ENCODE measurements at regions not wholly inside any gene's neighbourhood (a gene's known extent, or its start where the extent isn't known, plus 50 kb on each side); places are given as distances from the start of the nearest gene placed in this dataset.

DNA sequence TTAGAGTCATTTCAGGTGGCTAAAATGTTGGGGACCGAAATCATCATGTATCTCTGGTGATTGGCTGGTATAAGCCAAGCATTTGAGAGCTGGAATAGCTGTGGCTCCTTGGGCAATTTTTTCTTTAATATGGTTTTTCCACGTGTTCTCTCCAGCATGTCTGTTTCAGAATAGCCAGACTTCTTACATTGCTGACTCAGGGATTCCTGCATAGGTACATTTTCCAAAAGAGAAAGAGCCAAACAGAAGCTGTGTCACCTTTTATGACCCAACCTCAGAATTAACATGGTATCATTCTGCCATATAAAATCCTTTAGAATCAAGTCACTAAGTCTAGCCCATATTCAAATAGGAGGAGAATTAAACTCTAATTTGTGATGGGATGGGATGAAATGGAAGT lies 74.8 kb upstream of the TSLP start:
- 32% methylated on average over 2 of the region's 2 CpGs for WGBS (ENCODE audit: low lambda C conversion rate)
- H3K27ac ChIP-seq (ENCODE audit: low read depth in 2 of 2, low read length in 1 of 2) = no peak overlapping the region
- POLR2A ChIA-PET = no interaction called here
- no peaks in the 10 kb centered on the region for H3K36me3 ChIP-seq (replicated peaks in 1 of 2; ENCODE audit: control insufficient read depth in 1 of 2, insufficient read depth in 2 of 2, low read length in 1 of 2)
- H3K4me1 ChIP-seq (ENCODE audit: control insufficient read depth in 1 of 2, insufficient read depth in 2 of 2, low read depth in 1 of 2, low read length in 1 of 2) = no peaks in the 10 kb centered on the region
- no peak overlapping the region for H2AFZ ChIP-seq (ENCODE audit: low read depth)
- H3K4me2 ChIP-seq = no peak overlapping the region
- H3F3A ChIP-seq (replicated peaks; ENCODE audit: insufficient read depth) = no peaks in the 10 kb centered on the region
- no peak for TF ChIP-seq RAD21 (IDR thresholded peaks at IDR 0.05; ENCODE audit: low read length)
- no peak for TF ChIP-seq TEAD4 (IDR thresholded peaks at IDR 0.05; ENCODE audit: borderline replicate concordance, insufficient read depth)
- TF ChIP-seq TAF1 (IDR thresholded peaks at IDR 0.05; ENCODE audit: borderline replicate concordance, low read depth, low read length) = no peak
- TF ChIP-seq ELF1 (IDR thresholded peaks at IDR 0.05) = no peak
- TF ChIP-seq EP300 (IDR thresholded peaks at IDR 0.05; ENCODE audit: borderline replicate concordance in 1 of 2, low read depth in 1 of 2, low read length in 1 of 2) = no peak
- no peak for TF ChIP-seq MXI1 (IDR thresholded peaks at IDR 0.05; ENCODE audit: low read depth, low read length)
- no peak for TF ChIP-seq GABPA (IDR thresholded peaks at IDR 0.05; ENCODE audit: low read depth)
- no peak for TF ChIP-seq FOXM1 (IDR thresholded peaks at IDR 0.05; ENCODE audit: low read depth)
- no peak for TF ChIP-seq RCOR1 (IDR thresholded peaks at IDR 0.05; ENCODE audit: low read length)
- no peak for TF ChIP-seq RXRA (IDR thresholded peaks at IDR 0.05; ENCODE audit: borderline replicate concordance, low read depth)
- TF ChIP-seq, protein P1, sequence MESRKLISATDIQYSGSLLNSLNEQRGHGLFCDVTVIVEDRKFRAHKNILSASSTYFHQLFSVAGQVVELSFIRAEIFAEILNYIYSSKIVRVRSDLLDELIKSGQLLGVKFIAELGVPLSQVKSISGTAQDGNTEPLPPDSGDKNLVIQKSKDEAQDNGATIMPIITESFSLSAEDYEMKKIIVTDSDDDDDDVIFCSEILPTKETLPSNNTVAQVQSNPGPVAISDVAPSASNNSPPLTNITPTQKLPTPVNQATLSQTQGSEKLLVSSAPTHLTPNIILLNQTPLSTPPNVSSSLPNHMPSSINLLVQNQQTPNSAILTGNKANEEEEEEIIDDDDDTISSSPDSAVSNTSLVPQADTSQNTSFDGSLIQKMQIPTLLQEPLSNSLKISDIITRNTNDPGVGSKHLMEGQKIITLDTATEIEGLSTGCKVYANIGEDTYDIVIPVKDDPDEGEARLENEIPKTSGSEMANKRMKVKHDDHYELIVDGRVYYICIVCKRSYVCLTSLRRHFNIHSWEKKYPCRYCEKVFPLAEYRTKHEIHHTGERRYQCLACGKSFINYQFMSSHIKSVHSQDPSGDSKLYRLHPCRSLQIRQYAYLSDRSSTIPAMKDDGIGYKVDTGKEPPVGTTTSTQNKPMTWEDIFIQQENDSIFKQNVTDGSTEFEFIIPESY (IDR thresholded peaks at IDR 0.05; ENCODE audit: borderline replicate concordance, low read depth) = no peak
- TF ChIP-seq SMC3 (IDR thresholded peaks at IDR 0.05; ENCODE audit: low read depth, low read length) = no peak
- TF ChIP-seq GATA2 (CRISPR knock-in tag; IDR thresholded peaks at IDR 0.05) = no peak
- TF ChIP-seq, protein P2, sequence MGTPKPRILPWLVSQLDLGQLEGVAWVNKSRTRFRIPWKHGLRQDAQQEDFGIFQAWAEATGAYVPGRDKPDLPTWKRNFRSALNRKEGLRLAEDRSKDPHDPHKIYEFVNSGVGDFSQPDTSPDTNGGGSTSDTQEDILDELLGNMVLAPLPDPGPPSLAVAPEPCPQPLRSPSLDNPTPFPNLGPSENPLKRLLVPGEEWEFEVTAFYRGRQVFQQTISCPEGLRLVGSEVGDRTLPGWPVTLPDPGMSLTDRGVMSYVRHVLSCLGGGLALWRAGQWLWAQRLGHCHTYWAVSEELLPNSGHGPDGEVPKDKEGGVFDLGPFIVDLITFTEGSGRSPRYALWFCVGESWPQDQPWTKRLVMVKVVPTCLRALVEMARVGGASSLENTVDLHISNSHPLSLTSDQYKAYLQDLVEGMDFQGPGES (IDR thresholded peaks at IDR 0.05; ENCODE audit: low read depth, low read length) = no peak
- no peak for TF ChIP-seq JUND (IDR thresholded peaks at IDR 0.05)
- TF ChIP-seq FOXJ3 (CRISPR knock-in tag; IDR thresholded peaks at IDR 0.05) = no peak
- TF ChIP-seq POLR2AphosphoS5 (IDR thresholded peaks at IDR 0.05; ENCODE audit: low read depth, low read length) = no peak
- TF ChIP-seq YY1 (IDR thresholded peaks at IDR 0.05; ENCODE audit: low read depth) = no peak
- no peak for DNase-seq
- H3K9me3 ChIP-seq = no peaks in the 10 kb centered on the region
- H3K4me3 ChIP-seq (ENCODE audit: low read depth in 2 of 2, low read length in 1 of 2) = no peak overlapping the region
- H4K20me1 ChIP-seq (ENCODE audit: insufficient read depth) = no peaks in the 10 kb centered on the region
- CTCF ChIA-PET = no interaction called here
- H3K9me2 ChIP-seq = no peaks in the 10 kb centered on the region
- no peaks in the 10 kb centered on the region for H3K79me2 ChIP-seq (ENCODE audit: insufficient read depth)
- H3K27me3 ChIP-seq (ENCODE audit: insufficient read depth) = no peaks in the 10 kb centered on the region
- H3K9ac ChIP-seq = no peak overlapping the region

DNA sequence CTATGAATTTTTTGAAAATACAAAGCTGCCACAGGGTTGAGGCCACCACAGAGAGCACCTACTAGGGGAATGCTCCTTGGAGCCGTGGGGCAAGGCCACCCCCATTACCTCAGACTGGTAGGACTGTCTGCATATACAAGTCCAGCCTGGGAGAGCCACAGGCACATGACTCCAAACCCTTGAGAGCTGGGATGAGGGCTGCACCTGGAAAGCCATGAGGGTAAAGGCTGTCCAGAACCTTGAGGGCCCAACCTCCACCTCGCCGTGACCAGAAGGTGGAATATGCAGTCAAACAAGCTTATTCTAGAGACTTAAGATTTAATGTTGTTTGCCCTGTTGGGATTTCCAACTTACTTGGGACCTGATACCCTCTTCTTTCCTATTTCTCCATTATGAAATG lies 69.5 kb upstream of the TSLP start:
- Histone ChIP-seq H3K4me2 (no peak overlapping the region), H2AFZ (ENCODE audit: low read depth) (no peak overlapping the region), H3K4me1 (ENCODE audit: control insufficient read depth in 1 of 2, insufficient read depth in 2 of 2, low read depth in 1 of 2, low read length in 1 of 2) (no peaks in the 10 kb centered on the region), H4K20me1 (ENCODE audit: insufficient read depth) (no peaks in the 10 kb centered on the region), H3K9me2 (no peaks in the 10 kb centered on the region), H3K79me2 (ENCODE audit: insufficient read depth) (no peaks in the 10 kb centered on the region), H3K4me3 (ENCODE audit: low read depth in 2 of 2, low read length in 1 of 2) (no peak overlapping the region), H3K9me3 (no peaks in the 10 kb centered on the region), H3F3A (replicated peaks; ENCODE audit: insufficient read depth) (peaks cover 11% of the 10 kb centered on the region), H3K27me3 (ENCODE audit: insufficient read depth) (no peaks in the 10 kb centered on the region), H3K36me3 (replicated peaks in 1 of 2; ENCODE audit: control insufficient read depth in 1 of 2, insufficient read depth in 2 of 2, low read length in 1 of 2) (no peaks in the 10 kb centered on the region), H3K27ac (ENCODE audit: low read depth in 2 of 2, low read length in 1 of 2) (no peak overlapping the region), H3K9ac (no peak overlapping the region)
- ChIA-PET CTCF (no interaction called here), POLR2A (no interaction called here)
- TF ChIP-seq, protein P3, sequence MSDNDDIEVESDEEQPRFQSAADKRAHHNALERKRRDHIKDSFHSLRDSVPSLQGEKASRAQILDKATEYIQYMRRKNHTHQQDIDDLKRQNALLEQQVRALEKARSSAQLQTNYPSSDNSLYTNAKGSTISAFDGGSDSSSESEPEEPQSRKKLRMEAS (IDR thresholded peaks at IDR 0.05; ENCODE audit: low read depth) = no peak
- TF ChIP-seq POLR2AphosphoS5 (IDR thresholded peaks at IDR 0.05; ENCODE audit: low read depth, low read length) (no peak), EP300 (IDR thresholded peaks at IDR 0.05; ENCODE audit: borderline replicate concordance in 1 of 2, low read depth in 1 of 2, low read length in 1 of 2) (no peak), RAD21 (IDR thresholded peaks at IDR 0.05; ENCODE audit: low read length) (no peak), RFX5 (IDR thresholded peaks at IDR 0.05; ENCODE audit: low read length) (no peak), TEAD4 (IDR thresholded peaks at IDR 0.05; ENCODE audit: borderline replicate concordance, insufficient read depth) (no peak), GATA2 (CRISPR knock-in tag; IDR thresholded peaks at IDR 0.05) (no peak), MXI1 (IDR thresholded peaks at IDR 0.05; ENCODE audit: low read depth, low read length) (no peak), TCF12 (IDR thresholded peaks at IDR 0.05) (no peak)
- TF ChIP-seq, protein P4, sequence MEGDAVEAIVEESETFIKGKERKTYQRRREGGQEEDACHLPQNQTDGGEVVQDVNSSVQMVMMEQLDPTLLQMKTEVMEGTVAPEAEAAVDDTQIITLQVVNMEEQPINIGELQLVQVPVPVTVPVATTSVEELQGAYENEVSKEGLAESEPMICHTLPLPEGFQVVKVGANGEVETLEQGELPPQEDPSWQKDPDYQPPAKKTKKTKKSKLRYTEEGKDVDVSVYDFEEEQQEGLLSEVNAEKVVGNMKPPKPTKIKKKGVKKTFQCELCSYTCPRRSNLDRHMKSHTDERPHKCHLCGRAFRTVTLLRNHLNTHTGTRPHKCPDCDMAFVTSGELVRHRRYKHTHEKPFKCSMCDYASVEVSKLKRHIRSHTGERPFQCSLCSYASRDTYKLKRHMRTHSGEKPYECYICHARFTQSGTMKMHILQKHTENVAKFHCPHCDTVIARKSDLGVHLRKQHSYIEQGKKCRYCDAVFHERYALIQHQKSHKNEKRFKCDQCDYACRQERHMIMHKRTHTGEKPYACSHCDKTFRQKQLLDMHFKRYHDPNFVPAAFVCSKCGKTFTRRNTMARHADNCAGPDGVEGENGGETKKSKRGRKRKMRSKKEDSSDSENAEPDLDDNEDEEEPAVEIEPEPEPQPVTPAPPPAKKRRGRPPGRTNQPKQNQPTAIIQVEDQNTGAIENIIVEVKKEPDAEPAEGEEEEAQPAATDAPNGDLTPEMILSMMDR (IDR thresholded peaks at IDR 0.05) = no peak
- TF ChIP-seq, protein P2 (IDR thresholded peaks at IDR 0.05; ENCODE audit: low read depth, low read length) = no peak
- WGBS (ENCODE audit: low lambda C conversion rate) = 55% methylated on average over 2 of the region's 3 CpGs
- DNase-seq = no peak

Data from SK-N-SH (cell line).